GM20000 (cell line): ENCODE measurements at regions not wholly inside any gene's neighbourhood (a gene's known extent, or its start where the extent isn't known, plus 50 kb on each side); places are given as distances from the start of the nearest gene placed in this dataset.

Source experiments
- DNase-seq: peaks from one replicate; pipeline ENCODE4 v3.0.0; 2012; ENCODE audit warnings: low spot score
- CTCF ChIP-seq: IDR thresholded peaks from 2 replicates; pipeline ENCODE4 v1.5.1; 2012; ENCODE audit warnings: mild to moderate bottlenecking, control low read depth; ENCODE audit errors: extremely low read depth, missing control alignments

GRCh38 chr3:22989716-22990115 is 213.4 kb upstream of the UBE2E2 start:
- DNase-seq: no peak
- TF ChIP-seq CTCF: no peak

- no peak for TF ChIP-seq CTCF
- DNase-seq: no peak
Measured at GRCh38 chr3:22990291-22991200, 212.6 kb upstream of the UBE2E2 start.

GRCh38 chr3:22994781-22995180 is 208.3 kb upstream of the UBE2E2 start:
- TF ChIP-seq CTCF: no peak
- DNase-seq: no peak

GRCh38 chr3:22996920-22997571 is 206.1 kb upstream of the UBE2E2 start:
- no peak for TF ChIP-seq CTCF
- DNase-seq: no peak

GRCh38 chr3:23000371-23000770 is 202.8 kb upstream of the UBE2E2 start:
- no peak for DNase-seq
- no peak for TF ChIP-seq CTCF

- TF ChIP-seq CTCF: no peak
- no peak for DNase-seq
Measured at GRCh38 chr3:23002151-23002550, 201.0 kb upstream of the UBE2E2 start.

- DNase-seq: no peak
- no peak for TF ChIP-seq CTCF
Measured at GRCh38 chr3:23002836-23003732, 200.0 kb upstream of the UBE2E2 start.
